ENCODE measurements at regions not wholly inside any gene's neighbourhood (a gene's known extent, or its start where the extent isn't known, plus 50 kb on each side); places are given as distances from the start of the nearest gene placed in this dataset.

- POLR2A ChIA-PET (ENCODE audit: unreplicated experiment), result no interaction called here
- intact Hi-C loops (cut with micrococcal nuclease), result no loop called here
- no peak overlapping the region for H2AFZ ChIP-seq (ENCODE audit: low read length)
Measured at GRCh38 chr12:45532113-45532512, 197.4 kb upstream of the ARID2 start.

GRCh38 chr12:45535610-45536180, 193.8 kb upstream of the ARID2 start:
- no peak for TF ChIP-seq CTCF (conservative IDR thresholded peaks at IDR 0.05; ENCODE audit: low read depth, low read length)
- no peak for TF ChIP-seq EZH2phosphoT487 (IDR thresholded peaks at IDR 0.05; ENCODE audit: borderline replicate concordance, low read length)
- TF ChIP-seq EZH2 (IDR thresholded peaks at IDR 0.05; ENCODE audit: low read length, unreplicated experiment), result no peak
- no peaks in the 10 kb centered on the region for H3K36me3 ChIP-seq (ENCODE audit: low read depth, low read length)
- ChIA-PET POLR2A (ENCODE audit: unreplicated experiment) (no interaction called here), CTCF (no interaction called here)
- 0 out of 2 replicates have a peak, but pooled peaks cover 6% of the 10 kb centered on the region for H3K27me3 ChIP-seq (ENCODE audit: low read length)
- H2AFZ ChIP-seq (ENCODE audit: low read length), result no peak overlapping the region
- no peaks in the 10 kb centered on the region for H3F3A ChIP-seq (ENCODE audit: low read length, unreplicated experiment)
- no peak overlapping the region for H3K4me3 ChIP-seq (ENCODE audit: low read length)
- no peaks in the 10 kb centered on the region for H3K9me3 ChIP-seq (ENCODE audit: low read length)
- H3K4me1 ChIP-seq (ENCODE audit: insufficient read depth, low read length), result no peaks in the 10 kb centered on the region
- no peak for DNase-seq
- no peak overlapping the region for H3K9ac ChIP-seq (ENCODE audit: low read length)
- H4K20me1 ChIP-seq (ENCODE audit: low read length), result no peaks in the 10 kb centered on the region
- H3K4me2 ChIP-seq (ENCODE audit: low read length), result no peak overlapping the region
- H3K79me2 ChIP-seq (ENCODE audit: low read length), result no peaks in the 10 kb centered on the region
- H3K27ac ChIP-seq (ENCODE audit: low read length), result no peak overlapping the region
- intact Hi-C loops (cut with micrococcal nuclease), result no loop called here
- H3K9me2 ChIP-seq (replicated peaks; ENCODE audit: low read length), result no peaks in the 10 kb centered on the region
- ATAC-seq, result no peak
- BruUV-seq (replicated peaks), result no TSS peak

More at GRCh38 chr12:45532113-45532512, 197.4 kb upstream of the ARID2 start:
- H4K20me1 ChIP-seq (ENCODE audit: low read length), result no peaks in the 10 kb centered on the region
- H3K4me1 ChIP-seq (ENCODE audit: insufficient read depth, low read length), result no peaks in the 10 kb centered on the region
- H3F3A ChIP-seq (ENCODE audit: low read length, unreplicated experiment), result no peaks in the 10 kb centered on the region
- TF ChIP-seq CTCF (conservative IDR thresholded peaks at IDR 0.05; ENCODE audit: low read depth, low read length) (no peak), EZH2 (IDR thresholded peaks at IDR 0.05; ENCODE audit: low read length, unreplicated experiment) (no peak)
- no peak overlapping the region for H3K27ac ChIP-seq (ENCODE audit: low read length)
- H3K4me2 ChIP-seq (ENCODE audit: low read length), result no peak overlapping the region
- CTCF ChIA-PET, result interaction anchor here (0.5 to 0.6 kb wide), 3 partner anchors 12 to 300 kb away, joined by 3 read pairs; no protein-coding TSS in a partner anchor
- H3K9me2 ChIP-seq (replicated peaks; ENCODE audit: low read length), result no peaks in the 10 kb centered on the region
- DNase-seq (no peak), ATAC-seq (no peak)
- 0 out of 2 replicates have a peak, but pooled peaks cover 6% of the 10 kb centered on the region for H3K27me3 ChIP-seq (ENCODE audit: low read length)
- BruUV-seq (replicated peaks), result no TSS peak
- H3K4me3 ChIP-seq (ENCODE audit: low read length), result no peak overlapping the region
- H3K9ac ChIP-seq (ENCODE audit: low read length), result no peak overlapping the region
- H3K36me3 ChIP-seq (ENCODE audit: low read depth, low read length), result no peaks in the 10 kb centered on the region
- H3K79me2 ChIP-seq (ENCODE audit: low read length), result no peaks in the 10 kb centered on the region
- no peaks in the 10 kb centered on the region for H3K9me3 ChIP-seq (ENCODE audit: low read length)

GRCh38 chr12:45536284-45536683, 193.2 kb upstream of the ARID2 start:
- CTCF ChIA-PET, result no interaction called here
- intact Hi-C loops (cut with micrococcal nuclease), result no loop called here
- H3K4me2 ChIP-seq (ENCODE audit: low read length), result no peak overlapping the region

More at GRCh38 chr12:45536284-45536683, 193.2 kb upstream of the ARID2 start:
- Histone ChIP-seq H2AFZ (ENCODE audit: low read length) (no peak overlapping the region), H3K9me2 (replicated peaks; ENCODE audit: low read length) (no peaks in the 10 kb centered on the region), H3F3A (ENCODE audit: low read length, unreplicated experiment) (no peaks in the 10 kb centered on the region), H3K4me3 (ENCODE audit: low read length) (no peak overlapping the region), H3K9me3 (ENCODE audit: low read length) (no peaks in the 10 kb centered on the region), H3K79me2 (ENCODE audit: low read length) (no peaks in the 10 kb centered on the region), H3K4me1 (ENCODE audit: insufficient read depth, low read length) (no peaks in the 10 kb centered on the region), H4K20me1 (ENCODE audit: low read length) (no peaks in the 10 kb centered on the region), H3K27ac (ENCODE audit: low read length) (no peak overlapping the region), H3K27me3 (ENCODE audit: low read length) (0 out of 2 replicates have a peak, but pooled peaks cover 6% of the 10 kb centered on the region), H3K36me3 (ENCODE audit: low read depth, low read length) (no peaks in the 10 kb centered on the region), H3K9ac (ENCODE audit: low read length) (no peak overlapping the region)
- no peak for DNase-seq
- POLR2A ChIA-PET (ENCODE audit: unreplicated experiment), result no interaction called here
- no TSS peak for BruUV-seq (replicated peaks)
- no peak for ATAC-seq
- no peak for TF ChIP-seq CTCF (conservative IDR thresholded peaks at IDR 0.05; ENCODE audit: low read depth, low read length)
- TF ChIP-seq EZH2phosphoT487 (IDR thresholded peaks at IDR 0.05; ENCODE audit: borderline replicate concordance, low read length), result no peak
- TF ChIP-seq EZH2 (IDR thresholded peaks at IDR 0.05; ENCODE audit: low read length, unreplicated experiment), result no peak

Data from PC-3 (cell line).